Ecto neural progenitor cell (in vitro differentiated cells): ENCODE measurements at regions not wholly inside any gene's neighbourhood (a gene's known extent, or its start where the extent isn't known, plus 50 kb on each side); places are given as distances from the start of the nearest gene placed in this dataset.
A peak's percentile ranks its signal among the peaks of the same experiment; 100 is the strongest.

ENCODE experiments used
- DNase-seq: peaks from one replicate; pipeline ENCODE4 v3.0.0-alpha.2; 2018; ENCODE audit warnings: low spot score

GRCh38 chr17:77488531-77489238 is 347.9 kb downstream of the SEC14L1 start:
- DNase-seq, result no peak

- DNase-seq, result no peak
Measured at GRCh38 chr17:77489239-77489892, 348.6 kb downstream of the SEC14L1 start.

GRCh38 chr17:77489893-77490255 is 349.1 kb downstream of the SEC14L1 start:
- DNase-seq, result no peak

GRCh38 chr17:77490361-77491183 is 349.8 kb downstream of the SEC14L1 start:
- no peak for DNase-seq

- no peak for DNase-seq
Measured at GRCh38 chr17:77491921-77492445, 351.2 kb downstream of the SEC14L1 start.

GRCh38 chr17:77492446-77493237 is 351.9 kb downstream of the SEC14L1 start:
- DNase-seq, result no peak

GRCh38 chr17:77493238-77493820 is 352.6 kb downstream of the SEC14L1 start:
- DNase-seq, result no peak

- DNase-seq, result no peak
Measured at GRCh38 chr17:77493901-77494663, 353.3 kb downstream of the SEC14L1 start.

- DNase-seq, result peak; percentile 92
Measured at GRCh38 chr17:77494664-77495435, 354.1 kb downstream of the SEC14L1 start.

GRCh38 chr17:77495575-77495974 is 354.8 kb downstream of the SEC14L1 start:
- no peak for DNase-seq

- DNase-seq, result no peak
Measured at GRCh38 chr17:77496401-77496801, 355.6 kb downstream of the SEC14L1 start.

- no peak for DNase-seq
Measured at GRCh38 chr17:77496831-77497577, 356.2 kb downstream of the SEC14L1 start.

- DNase-seq, result no peak
Measured at GRCh38 chr17:77497578-77497934, 356.8 kb downstream of the SEC14L1 start.

GRCh38 chr17:77498091-77498741 is 357.4 kb downstream of the SEC14L1 start:
- no peak for DNase-seq

- DNase-seq, result no peak
Measured at GRCh38 chr17:77498791-77499698, 358.3 kb downstream of the SEC14L1 start.

- no peak for DNase-seq
Measured at GRCh38 chr17:77499699-77500435, 359.1 kb downstream of the SEC14L1 start.

- DNase-seq, result no peak
Measured at GRCh38 chr17:77501101-77501566, 360.4 kb downstream of the SEC14L1 start.
